ENCODE measurements at regions not wholly inside any gene's neighbourhood (a gene's known extent, or its start where the extent isn't known, plus 50 kb on each side); places are given as distances from the start of the nearest gene placed in this dataset.

- TF ChIP-seq SP1 (IDR thresholded peaks at IDR 0.05) (no peak), FOXA1 (IDR thresholded peaks at IDR 0.05) (no peak)
These were observed 261.9 kb downstream of the SYK start for GRCh38 chr9:91063471-91063870.

Data from HEK293T (cell line).